ENCODE measurements at regions not wholly inside any gene's neighbourhood (a gene's known extent, or its start where the extent isn't known, plus 50 kb on each side); places are given as distances from the start of the nearest gene placed in this dataset.
A peak's percentile ranks its signal among the peaks of the same experiment; 100 is the strongest.

GRCh38 chr1:193661385-193661784 is 475.0 kb upstream of the B3GALT2 start:
- CTCF ChIA-PET, result no interaction called here
- no peaks in the 10 kb centered on the region for H3K27me3 Mint-ChIP-seq (ENCODE audit: low read depth)
- H3K9me3 Mint-ChIP-seq, result no peaks in the 10 kb centered on the region
- DNase-seq, result no peak
- H3K4me1 Mint-ChIP-seq (ENCODE audit: low read depth), result no peaks in the 10 kb centered on the region
- intact Hi-C loops (cut with micrococcal nuclease), result no loop called here
- no peak overlapping the region for H3K27ac Mint-ChIP-seq
- H3K4me3 Mint-ChIP-seq, result no peak overlapping the region
- H3K36me3 Mint-ChIP-seq (ENCODE audit: low read depth), result no peaks in the 10 kb centered on the region

GRCh38 chr1:193660428-193660827 is 474.0 kb upstream of the B3GALT2 start:
- CTCF ChIA-PET, result interaction anchor here (0.6 kb wide), 1 partner anchor 195 kb away, joined by 3 read pairs; no protein-coding TSS in a partner anchor
- H3K4me3 Mint-ChIP-seq, result no peak overlapping the region

GRCh38 chr1:193658691-193659090 is 472.3 kb upstream of the B3GALT2 start:
- Mint-ChIP-seq H3K4me3 (no peak overlapping the region), H3K27me3 (ENCODE audit: low read depth) (no peaks in the 10 kb centered on the region), H3K4me1 (ENCODE audit: low read depth) (no peaks in the 10 kb centered on the region), H3K36me3 (ENCODE audit: low read depth) (peaks cover 5% of the 10 kb centered on the region), H3K9me3 (peaks cover 4% of the 10 kb centered on the region), H3K27ac (no peak overlapping the region)
- CTCF ChIA-PET, result interaction anchor here (0.7 kb wide), 1 partner anchor 32 kb away, joined by 3 read pairs; no protein-coding TSS in a partner anchor
- intact Hi-C loops (cut with micrococcal nuclease), result no loop called here
- DNase-seq, result no peak

More at GRCh38 chr1:193660428-193660827, 474.0 kb upstream of the B3GALT2 start:
- no peaks in the 10 kb centered on the region for H3K27me3 Mint-ChIP-seq (ENCODE audit: low read depth)
- intact Hi-C loops (cut with micrococcal nuclease), result no loop called here
- DNase-seq, result no peak
- no peaks in the 10 kb centered on the region for H3K36me3 Mint-ChIP-seq (ENCODE audit: low read depth)
- H3K4me1 Mint-ChIP-seq (ENCODE audit: low read depth), result no peaks in the 10 kb centered on the region
- no peak overlapping the region for H3K27ac Mint-ChIP-seq
- no peaks in the 10 kb centered on the region for H3K9me3 Mint-ChIP-seq

GRCh38 chr1:193658081-193658480 is 471.7 kb upstream of the B3GALT2 start:
- intact Hi-C loops (cut with micrococcal nuclease), result no loop called here
- Mint-ChIP-seq H3K27ac (no peak overlapping the region), H3K36me3 (ENCODE audit: low read depth) (peaks cover 6% of the 10 kb centered on the region), H3K4me1 (ENCODE audit: low read depth) (no peaks in the 10 kb centered on the region), H3K4me3 (no peak overlapping the region), H3K9me3 (peaks cover 6% of the 10 kb centered on the region), H3K27me3 (ENCODE audit: low read depth) (no peaks in the 10 kb centered on the region)
- CTCF ChIA-PET, result no interaction called here
- no peak for DNase-seq

- Mint-ChIP-seq H3K4me3 (no peak overlapping the region), H3K36me3 (ENCODE audit: low read depth) (peaks cover 6% of the 10 kb centered on the region), H3K4me1 (ENCODE audit: low read depth) (no peaks in the 10 kb centered on the region), H3K27me3 (ENCODE audit: low read depth) (no peaks in the 10 kb centered on the region), H3K27ac (no peak overlapping the region), H3K9me3 (peaks cover 6% of the 10 kb centered on the region)
- DNase-seq, result no peak
- CTCF ChIA-PET, result no interaction called here
- intact Hi-C loops (cut with micrococcal nuclease), result no loop called here
Measured at GRCh38 chr1:193657552-193657951, 471.1 kb upstream of the B3GALT2 start.

- no peaks in the 10 kb centered on the region for H3K4me1 Mint-ChIP-seq (ENCODE audit: low read depth)
- CTCF ChIA-PET, result no interaction called here
- H3K4me3 Mint-ChIP-seq, result no peak overlapping the region
- no peak overlapping the region for H3K27ac Mint-ChIP-seq
- no peaks in the 10 kb centered on the region for H3K27me3 Mint-ChIP-seq (ENCODE audit: low read depth)
- H3K9me3 Mint-ChIP-seq, result peaks cover 6% of the 10 kb centered on the region
- intact Hi-C loops (cut with micrococcal nuclease), result no loop called here
- no peak for DNase-seq
- H3K36me3 Mint-ChIP-seq (ENCODE audit: low read depth), result peaks cover 6% of the 10 kb centered on the region
Measured at GRCh38 chr1:193656841-193657240, 470.4 kb upstream of the B3GALT2 start.

- H3K9me3 Mint-ChIP-seq, result peaks cover 6% of the 10 kb centered on the region
- no peaks in the 10 kb centered on the region for H3K4me1 Mint-ChIP-seq (ENCODE audit: low read depth)
- H3K27me3 Mint-ChIP-seq (ENCODE audit: low read depth), result no peaks in the 10 kb centered on the region
- peaks cover 6% of the 10 kb centered on the region for H3K36me3 Mint-ChIP-seq (ENCODE audit: low read depth)
- intact Hi-C loops (cut with micrococcal nuclease), result no loop called here
- H3K27ac Mint-ChIP-seq, result no peak overlapping the region
- CTCF ChIA-PET, result no interaction called here
- no peak for DNase-seq
- H3K4me3 Mint-ChIP-seq, result no peak overlapping the region
Measured at GRCh38 chr1:193654951-193655735, 468.7 kb upstream of the B3GALT2 start.

- H3K27me3 Mint-ChIP-seq (ENCODE audit: low read depth), result no peaks in the 10 kb centered on the region
- H3K27ac Mint-ChIP-seq, result no peak overlapping the region
- H3K36me3 Mint-ChIP-seq (ENCODE audit: low read depth), result peaks cover 10% of the 10 kb centered on the region
- CTCF ChIA-PET, result no interaction called here
- intact Hi-C loops (cut with micrococcal nuclease), result no loop called here
- H3K4me1 Mint-ChIP-seq (ENCODE audit: low read depth), result no peaks in the 10 kb centered on the region
- DNase-seq, result no peak
- peaks cover 10% of the 10 kb centered on the region for H3K9me3 Mint-ChIP-seq
- no peak overlapping the region for H3K4me3 Mint-ChIP-seq
Measured at GRCh38 chr1:193649587-193649986, 463.2 kb upstream of the B3GALT2 start.

- Mint-ChIP-seq H3K27me3 (ENCODE audit: low read depth) (no peaks in the 10 kb centered on the region), H3K4me1 (ENCODE audit: low read depth) (peaks cover 9% of the 10 kb centered on the region), H3K4me3 (no peak overlapping the region), H3K27ac (no peak overlapping the region), H3K9me3 (no peaks in the 10 kb centered on the region), H3K36me3 (ENCODE audit: low read depth) (no peaks in the 10 kb centered on the region)
- DNase-seq, result no peak
- intact Hi-C loops (cut with micrococcal nuclease), result no loop called here
- CTCF ChIA-PET, result no interaction called here
Measured at GRCh38 chr1:193634876-193635275, 448.5 kb upstream of the B3GALT2 start.

GRCh38 chr1:193634470-193634869 is 448.1 kb upstream of the B3GALT2 start:
- no peak overlapping the region for H3K27ac Mint-ChIP-seq
- CTCF ChIA-PET, result no interaction called here

GRCh38 chr1:193633991-193634390 is 447.6 kb upstream of the B3GALT2 start:
- Mint-ChIP-seq H3K4me1 (ENCODE audit: low read depth) (peaks cover 9% of the 10 kb centered on the region), H3K4me3 (no peak overlapping the region), H3K27ac (no peak overlapping the region), H3K9me3 (no peaks in the 10 kb centered on the region), H3K36me3 (ENCODE audit: low read depth) (no peaks in the 10 kb centered on the region), H3K27me3 (ENCODE audit: low read depth) (no peaks in the 10 kb centered on the region)
- DNase-seq, result no peak
- CTCF ChIA-PET, result no interaction called here
- intact Hi-C loops (cut with micrococcal nuclease), result no loop called here

More at GRCh38 chr1:193634470-193634869, 448.1 kb upstream of the B3GALT2 start:
- no peaks in the 10 kb centered on the region for H3K36me3 Mint-ChIP-seq (ENCODE audit: low read depth)
- no peaks in the 10 kb centered on the region for H3K27me3 Mint-ChIP-seq (ENCODE audit: low read depth)
- peak; percentile 30 for DNase-seq
- H3K9me3 Mint-ChIP-seq, result no peaks in the 10 kb centered on the region
- peaks cover 9% of the 10 kb centered on the region for H3K4me1 Mint-ChIP-seq (ENCODE audit: low read depth)
- H3K4me3 Mint-ChIP-seq, result no peak overlapping the region
- intact Hi-C loops (cut with micrococcal nuclease), result no loop called here

GRCh38 chr1:193633093-193633492 is 446.7 kb upstream of the B3GALT2 start:
- no peak overlapping the region for H3K27ac Mint-ChIP-seq
- no peak for DNase-seq
- CTCF ChIA-PET, result no interaction called here
- intact Hi-C loops (cut with micrococcal nuclease), result no loop called here
- H3K9me3 Mint-ChIP-seq, result no peaks in the 10 kb centered on the region
- H3K4me1 Mint-ChIP-seq (ENCODE audit: low read depth), result peaks cover 9% of the 10 kb centered on the region
- H3K36me3 Mint-ChIP-seq (ENCODE audit: low read depth), result no peaks in the 10 kb centered on the region
- H3K27me3 Mint-ChIP-seq (ENCODE audit: low read depth), result no peaks in the 10 kb centered on the region
- no peak overlapping the region for H3K4me3 Mint-ChIP-seq

- intact Hi-C loops (cut with micrococcal nuclease), result no loop called here
- H3K4me1 Mint-ChIP-seq (ENCODE audit: low read depth), result peaks cover 9% of the 10 kb centered on the region
- H3K27ac Mint-ChIP-seq, result no peak overlapping the region
- CTCF ChIA-PET, result no interaction called here
- H3K36me3 Mint-ChIP-seq (ENCODE audit: low read depth), result no peaks in the 10 kb centered on the region
- no peak for DNase-seq
- no peaks in the 10 kb centered on the region for H3K9me3 Mint-ChIP-seq
- no peaks in the 10 kb centered on the region for H3K27me3 Mint-ChIP-seq (ENCODE audit: low read depth)
- no peak overlapping the region for H3K4me3 Mint-ChIP-seq
Measured at GRCh38 chr1:193631306-193631705, 444.9 kb upstream of the B3GALT2 start.
